Osteocyte (in vitro differentiated cells): ENCODE measurements at regions not wholly inside any gene's neighbourhood (a gene's known extent, or its start where the extent isn't known, plus 50 kb on each side); places are given as distances from the start of the nearest gene placed in this dataset.

Source experiments
- DNase-seq: peaks from one replicate; pipeline ENCODE4 v3.0.0; 2021; ENCODE audit warnings: mixed read lengths; ENCODE audit not compliant: unreplicated experiment; ENCODE audit errors: extremely low spot score
- H3K27ac Mint-ChIP-seq: one replicate; pipeline ENCODE4 v1.8.0; 2021; ENCODE audit warnings: mild to moderate bottlenecking, mixed read lengths; ENCODE audit not compliant: unreplicated experiment
- H3K27me3 Mint-ChIP-seq: one replicate; pipeline ENCODE4 v1.8.0; 2021; ENCODE audit warnings: mixed read lengths; ENCODE audit not compliant: unreplicated experiment
- H3K36me3 Mint-ChIP-seq: one replicate; pipeline ENCODE4 v1.8.0; 2021; ENCODE audit warnings: mixed read lengths; ENCODE audit not compliant: unreplicated experiment
- H3K4me1 Mint-ChIP-seq: one replicate; pipeline ENCODE4 v1.8.0; 2021; ENCODE audit warnings: mixed read lengths; ENCODE audit not compliant: unreplicated experiment
- H3K4me3 Mint-ChIP-seq: one replicate; pipeline ENCODE4 v1.8.0; 2021; ENCODE audit warnings: mild to moderate bottlenecking, moderate library complexity, mixed read lengths; ENCODE audit not compliant: unreplicated experiment
- H3K9me3 Mint-ChIP-seq: one replicate; pipeline ENCODE4 v1.8.0; 2021; ENCODE audit warnings: mixed read lengths; ENCODE audit not compliant: unreplicated experiment
- TF ChIP-seq, protein P1 (sequence below): fragments of 200-600 bp; sonication (generic); IDR thresholded peaks from 2 replicates; pipeline ENCODE4 v1.5.0; 2021; ENCODE audit warnings: antibody characterized with exemption, mild to moderate bottlenecking, moderate library complexity

DNA sequence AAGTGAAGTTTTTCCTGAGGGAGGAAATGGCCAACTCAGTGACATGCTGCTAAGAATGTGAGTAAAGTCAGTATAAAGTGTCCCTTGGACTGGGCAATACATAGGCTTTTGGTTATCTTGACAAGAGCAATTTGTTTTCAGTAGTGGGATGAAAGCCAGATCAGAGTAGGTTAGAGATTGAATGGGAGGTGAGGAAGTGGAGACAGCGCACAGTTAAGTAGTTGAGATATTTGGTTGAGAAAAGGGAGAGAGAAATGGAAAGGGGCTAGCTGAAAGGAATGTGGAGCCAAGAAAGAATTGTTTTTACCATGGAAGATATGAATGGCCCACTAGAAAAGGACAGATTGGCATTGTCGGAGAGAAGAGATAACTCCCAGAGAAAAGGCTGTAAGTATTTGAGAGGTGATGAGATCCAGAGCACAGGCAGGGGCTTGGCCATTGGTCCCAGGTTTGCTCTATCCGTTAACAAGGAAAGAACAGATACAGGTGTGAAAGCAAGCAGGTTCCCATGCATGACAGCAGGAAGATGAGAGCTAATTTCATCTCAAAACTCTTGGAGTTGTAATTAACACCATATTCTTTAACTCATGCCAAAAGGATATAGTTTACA, 392.0 kb downstream of the NR2F1-AS1 start:
- Mint-ChIP-seq H3K27ac (no peak overlapping the region), H3K4me1 (peaks cover 38% of the 10 kb centered on the region), H3K36me3 (no peaks in the 10 kb centered on the region), H3K4me3 (no peak overlapping the region), H3K27me3 (no peaks in the 10 kb centered on the region), H3K9me3 (peaks cover 15% of the 10 kb centered on the region)
- DNase-seq: no peak
- TF ChIP-seq, protein P1, sequence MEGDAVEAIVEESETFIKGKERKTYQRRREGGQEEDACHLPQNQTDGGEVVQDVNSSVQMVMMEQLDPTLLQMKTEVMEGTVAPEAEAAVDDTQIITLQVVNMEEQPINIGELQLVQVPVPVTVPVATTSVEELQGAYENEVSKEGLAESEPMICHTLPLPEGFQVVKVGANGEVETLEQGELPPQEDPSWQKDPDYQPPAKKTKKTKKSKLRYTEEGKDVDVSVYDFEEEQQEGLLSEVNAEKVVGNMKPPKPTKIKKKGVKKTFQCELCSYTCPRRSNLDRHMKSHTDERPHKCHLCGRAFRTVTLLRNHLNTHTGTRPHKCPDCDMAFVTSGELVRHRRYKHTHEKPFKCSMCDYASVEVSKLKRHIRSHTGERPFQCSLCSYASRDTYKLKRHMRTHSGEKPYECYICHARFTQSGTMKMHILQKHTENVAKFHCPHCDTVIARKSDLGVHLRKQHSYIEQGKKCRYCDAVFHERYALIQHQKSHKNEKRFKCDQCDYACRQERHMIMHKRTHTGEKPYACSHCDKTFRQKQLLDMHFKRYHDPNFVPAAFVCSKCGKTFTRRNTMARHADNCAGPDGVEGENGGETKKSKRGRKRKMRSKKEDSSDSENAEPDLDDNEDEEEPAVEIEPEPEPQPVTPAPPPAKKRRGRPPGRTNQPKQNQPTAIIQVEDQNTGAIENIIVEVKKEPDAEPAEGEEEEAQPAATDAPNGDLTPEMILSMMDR: no peak

DNA sequence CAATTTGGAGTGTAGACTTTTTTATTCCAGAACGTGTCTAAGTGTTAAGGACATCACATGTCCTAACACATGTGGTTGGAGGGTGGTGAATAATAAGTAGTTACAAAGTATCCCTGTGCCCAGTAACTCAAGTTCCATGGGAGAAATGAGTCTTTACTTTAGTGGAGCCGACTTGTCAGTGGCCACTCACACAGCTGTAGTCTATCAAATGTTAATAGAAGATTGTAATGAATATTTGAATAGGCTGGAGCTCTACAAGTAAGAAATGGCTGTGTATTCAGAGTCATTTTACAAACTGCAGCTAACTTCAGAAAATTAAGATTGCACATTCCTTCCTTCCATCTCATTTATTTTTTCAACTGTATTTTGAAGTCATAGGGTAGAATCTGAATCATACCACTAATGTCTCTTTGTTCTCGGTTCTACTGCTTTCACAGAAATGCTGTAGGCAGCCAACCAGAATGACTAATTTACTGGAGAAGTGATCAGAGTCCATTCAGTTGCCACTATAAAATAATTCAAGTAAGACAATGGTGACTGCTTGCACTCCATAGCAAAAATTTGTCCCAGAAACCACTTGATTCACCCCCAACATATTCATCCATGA, 394.8 kb downstream of the NR2F1-AS1 start:
- Mint-ChIP-seq H3K4me1 (peaks cover 18% of the 10 kb centered on the region), H3K27ac (peak overlapping the region; percentile 59), H3K4me3 (no peak overlapping the region)

DNA sequence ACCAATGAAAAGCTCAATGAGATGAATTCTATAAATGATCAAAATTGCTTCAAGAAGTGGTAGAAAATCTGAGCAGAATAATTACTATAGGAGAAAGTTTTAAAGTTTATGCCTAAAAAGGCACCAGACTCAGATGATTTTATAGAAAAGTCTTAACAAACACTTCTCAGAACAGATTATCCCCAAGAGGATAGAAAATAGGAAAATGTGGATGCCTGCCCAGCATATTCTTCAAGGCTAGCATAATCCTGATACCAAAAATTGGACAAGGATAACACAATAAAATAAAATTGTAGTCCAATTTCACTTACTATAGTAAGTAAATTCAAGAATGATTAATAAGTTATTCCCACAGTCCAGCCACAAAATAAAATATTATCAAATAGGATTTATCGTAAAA, 397.0 kb downstream of the NR2F1-AS1 start:
- Mint-ChIP-seq H3K27me3 (no peaks in the 10 kb centered on the region), H3K9me3 (peaks cover 16% of the 10 kb centered on the region), H3K27ac (no peak overlapping the region), H3K36me3 (no peaks in the 10 kb centered on the region), H3K4me1 (peaks cover 11% of the 10 kb centered on the region), H3K4me3 (no peak overlapping the region)
- no peak for DNase-seq
- TF ChIP-seq, protein P1: no peak

More for the DNA sequence above, 394.8 kb downstream of the NR2F1-AS1 start:
- Mint-ChIP-seq H3K9me3 (peaks cover 15% of the 10 kb centered on the region), H3K27me3 (no peaks in the 10 kb centered on the region), H3K36me3 (no peaks in the 10 kb centered on the region)
- TF ChIP-seq, protein P1: no peak
- no peak for DNase-seq

DNA sequence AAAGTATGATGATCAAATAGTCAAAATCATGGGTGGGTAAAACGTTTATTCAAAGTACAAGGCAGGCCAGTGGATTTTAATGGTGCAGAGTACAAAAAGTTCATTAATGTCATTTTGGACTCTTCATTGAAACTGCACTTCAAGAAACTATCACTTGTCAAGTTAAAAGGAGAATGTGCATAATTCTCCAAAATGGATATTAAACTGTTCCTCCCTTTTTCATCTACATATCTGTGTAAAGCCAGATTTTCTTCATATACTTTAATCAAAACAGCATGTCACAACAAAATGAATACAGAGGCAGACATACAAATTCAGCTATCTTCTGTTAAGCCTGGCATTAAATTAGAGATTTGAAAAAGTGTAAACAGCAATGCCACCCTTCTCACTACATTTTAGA, 401.6 kb downstream of the NR2F1-AS1 start:
- Mint-ChIP-seq H3K4me3 (no peak overlapping the region), H3K4me1 (no peaks in the 10 kb centered on the region), H3K27me3 (no peaks in the 10 kb centered on the region), H3K9me3 (peaks cover 9% of the 10 kb centered on the region), H3K27ac (no peak overlapping the region), H3K36me3 (no peaks in the 10 kb centered on the region)
- TF ChIP-seq, protein P1: no peak
- no peak for DNase-seq

DNA sequence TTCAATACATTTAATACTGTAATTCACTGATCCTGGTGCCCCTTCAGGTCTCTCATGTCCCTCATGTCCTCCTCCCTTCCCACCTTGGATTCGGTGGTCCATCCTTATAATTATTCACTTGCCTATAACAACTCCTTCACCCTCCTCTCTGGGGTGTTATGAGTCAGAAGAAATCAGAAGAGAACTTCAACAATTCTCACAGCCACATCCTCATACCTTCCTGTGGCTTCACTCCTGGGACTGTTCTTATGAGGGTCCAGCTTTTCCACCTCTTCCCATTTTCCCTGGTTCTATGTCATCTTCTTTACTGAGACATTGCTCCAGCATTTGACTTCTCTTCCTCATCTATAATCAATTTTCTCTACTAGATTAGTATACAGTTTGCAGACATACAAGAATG, 406.1 kb downstream of the NR2F1-AS1 start:
- H3K36me3 Mint-ChIP-seq: no peaks in the 10 kb centered on the region
- no peak overlapping the region for H3K27ac Mint-ChIP-seq
- peaks cover 14% of the 10 kb centered on the region for H3K9me3 Mint-ChIP-seq
- DNase-seq: no peak
- no peak overlapping the region for H3K4me3 Mint-ChIP-seq
- no peaks in the 10 kb centered on the region for H3K4me1 Mint-ChIP-seq
- no peaks in the 10 kb centered on the region for H3K27me3 Mint-ChIP-seq
- TF ChIP-seq, protein P1: no peak
